Amniotic stem cell (primary cell): ENCODE measurements at regions not wholly inside any gene's neighbourhood (a gene's known extent, or its start where the extent isn't known, plus 50 kb on each side); places are given as distances from the start of the nearest gene placed in this dataset.

Experiments used
- DNase-seq: peaks from one replicate; lab custom pipeline; 2025; lab: John Stamatoyannopoulos, UW

DNA sequence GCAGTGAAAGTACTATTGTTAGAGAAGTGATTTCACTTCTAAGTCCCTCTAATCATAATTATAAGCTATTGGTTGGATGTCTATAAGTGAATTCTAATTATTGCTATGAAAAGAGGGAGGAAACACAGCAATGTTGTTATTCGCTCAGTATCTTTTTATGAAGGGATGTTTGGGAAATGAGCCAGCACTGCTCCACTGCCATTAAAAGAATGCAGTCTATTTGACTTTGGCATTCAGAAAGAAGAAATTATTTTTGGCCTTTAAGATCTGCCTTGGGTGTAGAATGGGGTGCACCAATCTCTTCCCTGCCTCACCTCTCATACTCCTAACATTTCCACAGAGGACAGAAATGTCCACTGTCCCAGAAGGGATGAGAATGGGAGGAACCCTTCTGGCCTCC is 332.0 kb downstream of the SPATA31D1 start:
- DNase-seq, result no peak

DNA sequence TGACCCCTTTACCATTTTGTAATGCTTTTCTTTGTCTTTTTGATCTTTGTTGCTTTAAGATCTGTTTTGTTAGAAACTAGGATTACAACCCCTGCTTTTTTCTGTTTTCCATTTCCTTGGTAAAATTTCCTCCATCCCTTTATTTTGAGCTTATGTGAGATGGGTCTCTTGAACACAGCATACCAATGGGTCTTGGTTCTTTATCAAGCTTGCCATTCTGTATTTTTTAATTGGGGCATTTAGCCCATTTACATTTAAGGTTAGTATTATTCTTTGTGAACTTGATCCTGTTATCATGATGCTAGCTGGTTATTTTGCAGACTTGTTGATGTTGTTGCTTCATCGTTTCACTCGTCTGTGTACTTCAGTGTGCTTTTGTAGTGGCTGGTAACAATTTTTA is 337.3 kb downstream of the SPATA31D1 start:
- DNase-seq, result no peak

DNA sequence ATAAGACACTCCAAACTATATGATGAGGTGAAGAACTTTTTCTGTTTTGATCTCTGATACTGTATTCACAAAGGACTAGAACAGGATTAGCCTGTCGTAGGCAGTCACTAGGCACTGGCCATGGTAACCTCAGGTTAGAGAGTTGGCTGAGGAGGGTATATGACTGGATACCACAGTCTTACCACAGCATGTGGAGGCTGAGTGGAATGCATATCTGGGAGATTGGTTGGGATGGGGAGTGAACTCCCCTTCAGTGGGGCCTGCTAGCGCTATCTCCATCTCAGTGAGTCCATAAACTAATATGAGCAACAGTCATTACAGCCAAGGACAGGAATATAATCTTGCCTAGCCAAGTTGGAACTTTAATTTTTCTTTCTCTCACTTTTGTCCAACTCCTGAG is 339.1 kb downstream of the SPATA31D1 start:
- no peak for DNase-seq

DNA sequence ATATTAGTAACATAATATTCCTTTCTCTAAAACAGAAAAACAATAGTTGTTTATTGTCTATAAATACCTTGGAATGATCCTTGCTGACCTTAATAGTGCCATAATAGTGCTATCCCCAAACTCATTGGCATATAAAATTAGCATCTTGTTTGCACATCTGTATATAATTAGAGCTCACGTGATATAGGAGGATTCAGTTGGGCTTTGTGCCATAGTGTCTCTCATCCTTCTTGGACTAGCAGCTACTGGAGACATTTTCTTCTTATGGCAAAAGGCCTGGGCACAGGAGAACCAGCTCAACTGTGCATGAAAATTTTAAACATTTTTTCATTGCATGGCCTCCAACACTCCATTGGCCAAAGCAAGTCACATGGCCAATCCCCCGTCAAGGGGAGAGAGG is 342.5 kb downstream of the SPATA31D1 start:
- no peak for DNase-seq

DNA sequence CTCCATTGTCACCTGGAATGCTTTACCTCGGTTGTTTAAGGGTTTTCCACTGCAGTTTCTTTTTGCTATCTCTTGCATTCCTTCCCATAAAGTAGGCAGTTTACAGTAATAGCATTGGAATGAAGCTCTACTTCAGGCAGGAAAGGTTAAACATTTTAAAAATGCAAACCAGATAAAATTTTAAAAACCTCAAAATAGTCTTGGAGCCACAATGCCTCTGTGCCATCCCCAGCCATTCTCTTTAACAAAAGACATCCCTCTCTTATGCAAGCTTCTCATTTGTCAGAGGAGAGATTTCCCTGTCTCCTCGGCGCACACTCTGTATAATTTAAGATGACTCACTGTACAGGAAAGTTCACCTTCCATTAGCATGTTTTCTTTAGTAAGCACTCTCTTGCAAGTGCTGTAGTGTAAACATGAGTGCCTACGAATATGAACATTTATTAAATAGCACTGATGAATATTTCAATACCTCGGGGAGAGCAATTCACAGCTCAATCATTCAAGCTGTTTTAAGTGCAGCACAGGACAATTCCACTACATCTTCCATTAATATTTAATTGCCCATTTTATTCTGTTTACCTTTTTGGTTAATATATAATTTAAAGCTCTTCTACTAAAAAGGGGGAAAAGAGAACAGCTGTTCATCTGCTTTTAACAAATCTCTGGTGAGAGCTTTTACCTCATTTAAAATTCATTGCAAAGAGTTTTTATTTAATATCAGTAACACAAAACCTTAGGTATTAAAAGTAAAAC is 343.6 kb downstream of the SPATA31D1 start:
- DNase-seq, result peak; percentile 29

DNA sequence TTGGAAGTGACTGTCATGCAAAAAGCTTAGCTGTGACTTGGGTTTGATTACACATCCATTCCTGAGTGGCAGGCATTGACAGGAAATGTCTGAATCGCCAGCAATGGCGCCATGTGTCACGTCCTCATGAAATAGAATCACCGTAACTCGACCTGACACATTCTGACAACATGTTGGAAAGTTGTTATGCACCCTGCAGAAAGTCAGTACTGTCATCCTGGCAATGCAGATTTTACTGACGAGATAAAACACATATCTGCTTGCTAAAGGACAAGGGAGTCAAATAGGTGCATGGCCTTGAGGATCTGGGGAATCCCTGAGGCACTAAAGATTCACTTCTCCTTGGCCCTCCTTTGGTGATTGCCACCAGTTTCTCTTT is 344.2 kb downstream of the SPATA31D1 start:
- no peak for DNase-seq

DNA sequence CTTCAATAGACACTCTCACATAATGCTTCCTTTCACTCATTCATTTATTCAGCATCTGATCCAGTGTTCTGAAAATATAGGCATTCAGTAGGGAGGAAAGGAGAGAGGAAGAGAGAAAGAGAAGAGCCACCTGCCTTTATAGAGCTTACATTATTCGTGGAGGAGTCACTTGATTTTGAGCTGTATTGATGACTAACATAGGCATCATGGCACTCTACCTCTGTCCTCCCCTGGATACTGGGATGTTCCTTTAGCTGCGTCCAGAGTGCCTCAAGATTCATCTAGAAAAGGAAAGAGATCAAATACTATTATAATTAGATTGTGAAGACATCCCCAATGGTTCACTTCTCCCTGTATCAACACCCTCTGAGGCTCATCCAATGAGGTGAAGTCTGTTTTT is 345.1 kb downstream of the SPATA31D1 start:
- no peak for DNase-seq

DNA sequence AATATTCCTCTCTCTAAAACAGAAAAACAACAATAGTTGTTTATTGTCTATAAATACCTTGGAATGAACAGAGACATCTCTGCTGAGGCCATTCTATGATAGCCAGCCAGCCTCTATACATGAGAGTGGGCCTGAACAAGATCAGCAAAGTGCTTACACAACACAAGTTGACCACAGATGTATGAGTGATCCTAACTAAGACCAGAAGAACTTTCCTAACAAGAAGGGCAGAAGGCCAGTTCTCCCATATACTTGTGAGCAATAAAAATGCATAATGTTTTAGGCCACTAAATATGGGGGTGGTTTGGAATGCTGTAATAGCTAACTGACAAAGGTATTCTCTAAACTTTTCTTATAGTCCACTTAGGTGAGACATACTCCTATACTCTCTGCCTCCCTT is 345.7 kb downstream of the SPATA31D1 start:
- DNase-seq, result no peak

DNA sequence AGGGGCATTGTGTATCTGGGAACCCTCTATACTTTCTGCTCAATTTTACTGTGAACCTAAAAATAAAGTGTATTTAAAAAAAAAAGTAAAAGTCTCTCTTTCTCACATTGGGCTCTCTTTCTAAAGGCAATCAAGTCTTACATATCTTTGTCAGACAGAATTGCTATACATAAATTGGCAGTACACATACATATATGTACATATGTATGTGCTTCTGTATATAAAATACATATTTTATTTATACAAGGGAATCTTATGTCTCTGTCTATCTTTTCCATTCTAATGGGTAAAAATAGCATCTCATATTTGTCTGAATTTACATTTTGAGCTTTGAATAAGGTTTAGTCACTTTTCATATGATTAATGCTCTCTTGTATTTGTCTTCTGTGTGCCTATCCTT is 348.8 kb downstream of the SPATA31D1 start:
- no peak for DNase-seq

DNA sequence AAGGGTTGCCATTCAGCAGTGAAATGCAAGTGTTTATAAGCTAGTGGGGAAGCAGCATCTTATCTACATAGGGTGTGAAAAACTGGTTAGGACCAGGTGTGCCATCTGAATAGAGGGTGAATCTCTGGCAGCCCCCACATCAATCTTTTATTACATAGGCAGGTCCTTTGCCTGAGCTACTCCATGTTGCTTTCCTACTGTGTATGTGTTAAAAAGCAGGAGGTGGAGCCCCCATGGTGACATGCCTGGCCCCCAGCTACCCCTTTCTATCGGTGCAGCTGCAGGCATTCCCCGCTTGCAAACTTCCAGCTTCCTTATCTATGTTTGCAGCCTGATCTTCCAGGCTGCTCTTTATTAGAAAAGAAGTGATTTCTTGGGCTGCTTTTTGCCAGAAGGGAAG is 353.5 kb downstream of the SPATA31D1 start:
- no peak for DNase-seq

DNA sequence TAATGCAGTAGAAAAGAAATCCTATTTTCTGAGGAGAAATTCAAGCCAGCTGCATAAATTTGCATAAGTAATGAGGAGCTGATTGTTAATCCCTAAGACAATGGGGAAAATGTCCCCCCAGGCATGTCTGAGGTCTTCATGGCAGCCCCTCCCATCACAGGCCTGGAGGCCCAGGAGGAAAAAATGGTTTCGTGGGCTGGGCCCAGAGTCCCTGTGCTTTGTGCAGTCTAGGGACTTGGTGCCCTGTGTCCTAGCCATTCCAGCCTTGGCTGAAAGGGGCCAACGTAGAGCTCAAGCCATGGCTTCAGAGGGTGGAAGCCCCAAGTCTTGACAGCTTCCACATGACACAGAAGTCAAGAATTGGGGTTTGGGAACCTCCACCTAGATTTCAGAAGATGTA is 357.5 kb downstream of the SPATA31D1 start:
- DNase-seq, result no peak

DNA sequence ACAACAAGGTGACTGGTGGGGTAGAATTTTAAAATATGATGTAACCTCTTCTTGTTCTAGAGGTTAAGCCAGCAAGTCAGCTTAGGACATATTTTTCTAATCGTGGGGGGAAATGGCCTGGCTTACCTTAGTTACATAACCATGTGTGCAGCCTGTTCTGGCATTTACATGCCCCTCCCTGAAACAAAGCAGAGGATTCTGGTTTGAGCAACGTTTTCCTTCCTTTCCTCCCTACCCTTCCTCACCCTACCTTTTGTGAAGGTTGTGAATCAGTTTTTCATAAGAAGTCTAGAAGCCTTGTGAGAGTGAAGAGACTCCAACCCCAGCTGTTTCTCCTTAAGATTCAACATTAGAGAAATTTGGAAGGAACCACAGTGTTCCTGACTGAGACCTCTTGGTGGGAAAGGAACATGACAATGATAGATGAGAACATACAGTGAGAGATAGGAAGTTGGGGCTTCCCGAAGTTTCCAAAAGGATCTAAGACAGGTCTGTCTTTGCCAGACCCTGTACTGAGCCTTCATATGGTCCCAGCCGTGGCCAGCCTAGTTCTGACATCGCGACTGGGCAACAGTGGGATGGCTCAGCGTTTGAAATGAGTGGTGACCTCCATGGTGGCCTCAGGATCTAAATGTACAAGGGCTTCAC is 365.2 kb downstream of the SPATA31D1 start:
- no peak for DNase-seq

DNA sequence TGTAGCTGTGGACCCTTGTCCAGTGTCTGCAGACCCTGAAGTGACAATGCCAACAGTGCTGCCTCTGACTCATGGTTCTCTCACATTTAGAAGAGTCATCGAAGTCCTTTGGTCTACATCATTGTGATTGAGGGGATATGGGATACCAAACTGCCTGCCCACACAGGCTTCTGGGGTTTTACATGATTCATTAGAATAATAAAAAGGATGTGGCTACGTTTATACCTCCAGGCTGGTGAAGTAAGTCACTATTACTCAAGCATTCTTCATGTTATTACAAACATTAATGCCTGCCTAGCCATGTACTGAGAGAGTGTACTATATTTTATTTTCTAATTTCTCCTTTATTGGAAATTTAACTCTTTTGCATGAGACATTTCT is 365.7 kb downstream of the SPATA31D1 start:
- DNase-seq, result peak; percentile 77

DNA sequence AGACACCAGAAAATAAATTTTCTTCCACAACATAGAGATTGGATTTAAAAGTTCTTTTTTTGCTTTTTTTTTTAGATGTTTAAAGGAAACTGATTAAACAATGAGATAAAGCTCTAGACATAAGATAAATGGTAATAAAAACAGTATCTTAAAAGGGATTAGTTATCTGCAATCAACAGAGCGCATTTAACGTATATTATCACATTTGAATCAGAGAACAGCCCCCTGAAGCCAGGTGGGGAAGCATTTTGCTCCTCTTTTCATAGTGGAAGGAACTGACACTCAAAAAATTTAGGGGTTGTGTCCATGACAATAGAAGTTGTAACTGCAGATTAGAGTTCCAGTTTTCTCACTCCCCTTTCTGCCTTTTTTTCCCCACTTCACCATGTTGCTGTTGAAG is 367.6 kb downstream of the SPATA31D1 start:
- no peak for DNase-seq

DNA sequence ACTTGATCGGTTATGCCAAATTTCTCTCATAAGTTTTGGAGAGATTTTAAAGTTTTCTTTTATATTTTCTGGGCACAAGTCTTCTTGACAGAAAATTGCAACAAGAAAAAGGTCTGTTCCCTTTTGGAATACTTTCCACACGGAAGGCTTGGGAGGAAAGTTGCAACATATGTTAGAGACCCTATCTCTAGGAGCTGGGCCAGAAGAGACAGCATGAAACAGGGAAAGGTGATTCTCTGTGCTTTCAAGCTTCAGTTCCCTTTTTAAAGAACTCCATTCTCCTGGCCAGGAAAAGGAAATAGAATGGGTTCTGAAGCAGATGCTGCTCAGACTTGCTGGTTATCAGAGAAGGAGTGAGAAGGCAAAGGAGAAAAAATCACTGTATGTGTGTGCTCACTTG is 368.3 kb downstream of the SPATA31D1 start:
- DNase-seq, result no peak

DNA sequence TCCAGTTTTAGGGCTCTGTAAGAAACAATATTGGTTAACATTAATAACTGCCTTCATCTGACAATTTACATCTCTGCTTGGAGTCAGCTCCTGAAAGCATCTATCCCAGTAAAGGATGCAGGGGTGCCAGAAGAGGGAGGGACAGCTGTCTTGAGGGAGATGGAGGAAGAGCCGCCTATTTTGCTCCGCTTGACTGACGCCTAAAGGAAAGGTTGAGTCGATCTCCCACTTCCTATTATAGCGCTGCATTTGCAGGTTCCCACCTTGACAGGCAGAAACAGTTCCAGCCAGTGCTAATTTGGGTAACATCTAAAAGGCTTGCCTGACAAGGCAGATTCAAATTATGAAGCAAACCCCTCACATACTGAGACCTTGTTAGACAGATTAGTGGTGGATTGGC is 374.6 kb downstream of the SPATA31D1 start:
- no peak for DNase-seq

DNA sequence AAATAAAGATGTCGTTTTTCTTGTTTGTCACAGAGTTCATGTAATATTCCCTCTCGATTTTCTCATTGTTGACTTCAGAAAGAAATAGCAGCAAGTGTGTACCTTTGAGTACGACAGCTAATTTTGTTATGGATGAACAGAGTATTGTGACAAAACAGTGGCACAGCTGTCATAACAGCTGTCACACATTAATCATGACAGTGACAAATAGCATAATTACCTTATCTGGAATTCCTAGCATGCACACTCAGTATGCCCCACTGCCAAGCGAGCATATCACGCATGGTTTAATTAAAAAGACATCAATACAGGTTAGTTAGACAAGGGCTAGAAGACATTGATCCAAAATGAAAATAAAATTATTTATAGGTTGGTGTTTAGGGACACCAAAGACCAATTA is 375.1 kb downstream of the SPATA31D1 start:
- no peak for DNase-seq

DNA sequence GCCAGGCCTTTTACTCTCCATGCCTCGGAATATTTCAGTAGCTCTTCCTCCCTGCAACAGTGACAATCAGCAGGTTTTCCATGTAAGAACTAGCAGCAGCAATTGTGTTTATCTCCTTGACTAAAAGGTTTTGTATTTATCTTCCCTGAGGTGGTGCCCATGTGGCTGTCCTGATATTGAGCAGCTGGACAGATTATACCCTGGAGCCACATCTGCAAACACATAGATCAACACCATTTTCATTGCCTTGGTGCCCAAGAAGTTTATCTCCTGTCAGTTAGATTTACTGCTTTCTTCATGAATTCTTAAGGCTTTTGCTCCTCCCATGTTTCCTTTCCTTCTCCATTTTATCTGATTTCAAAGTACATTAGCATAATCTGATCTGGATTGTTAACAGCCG is 378.4 kb downstream of the SPATA31D1 start:
- no peak for DNase-seq

DNA sequence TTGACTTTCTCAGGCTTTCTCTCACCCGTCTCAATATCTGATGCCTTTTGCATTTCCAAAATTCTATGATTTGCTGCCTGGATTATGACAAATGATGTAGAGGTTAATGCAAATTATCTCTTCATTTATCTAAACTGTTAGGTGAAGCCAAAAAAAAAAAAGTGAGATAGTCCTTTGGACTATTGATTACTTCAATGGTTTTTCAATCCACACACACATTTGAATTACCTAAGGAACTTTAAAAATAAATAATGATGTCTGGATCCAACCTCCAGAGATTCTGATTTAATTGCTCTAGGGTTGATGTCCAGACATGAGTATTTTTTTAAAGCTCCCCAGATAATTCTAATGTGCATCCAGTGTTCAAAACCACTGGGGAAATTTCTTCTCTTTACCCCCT is 379.4 kb downstream of the SPATA31D1 start:
- DNase-seq, result no peak

DNA sequence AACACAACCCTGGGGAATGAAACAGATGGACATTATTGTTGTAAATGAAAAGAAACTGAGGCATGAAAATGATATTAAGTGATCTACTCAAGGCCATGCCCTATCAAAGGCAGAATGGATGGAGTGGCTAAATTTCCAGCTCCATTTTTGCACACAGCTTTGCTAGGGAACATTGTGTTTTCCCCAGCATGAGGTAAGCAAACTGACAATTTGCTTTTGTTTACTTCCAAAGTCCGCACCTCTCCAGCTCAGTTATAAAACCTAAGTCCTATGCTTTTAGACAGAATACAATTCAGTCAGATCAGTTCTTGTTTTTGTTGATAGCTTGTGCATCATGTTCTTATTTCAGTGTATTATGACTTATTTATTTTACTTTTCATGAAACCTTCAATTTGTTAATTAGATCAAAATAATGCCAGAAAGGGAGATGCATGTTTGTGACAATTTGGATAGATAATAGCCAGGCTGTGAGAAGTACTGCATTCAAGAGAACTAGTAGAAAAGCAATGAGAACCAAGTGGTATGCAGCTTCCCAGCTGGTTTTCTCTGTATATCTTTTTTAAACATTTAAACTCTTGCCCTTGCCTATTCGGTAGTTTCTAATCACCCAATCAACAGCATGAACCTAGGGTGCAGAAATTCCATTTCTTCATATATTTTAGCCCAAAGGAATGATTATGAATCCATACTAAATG is 380.8 kb downstream of the SPATA31D1 start:
- no peak for DNase-seq

DNA sequence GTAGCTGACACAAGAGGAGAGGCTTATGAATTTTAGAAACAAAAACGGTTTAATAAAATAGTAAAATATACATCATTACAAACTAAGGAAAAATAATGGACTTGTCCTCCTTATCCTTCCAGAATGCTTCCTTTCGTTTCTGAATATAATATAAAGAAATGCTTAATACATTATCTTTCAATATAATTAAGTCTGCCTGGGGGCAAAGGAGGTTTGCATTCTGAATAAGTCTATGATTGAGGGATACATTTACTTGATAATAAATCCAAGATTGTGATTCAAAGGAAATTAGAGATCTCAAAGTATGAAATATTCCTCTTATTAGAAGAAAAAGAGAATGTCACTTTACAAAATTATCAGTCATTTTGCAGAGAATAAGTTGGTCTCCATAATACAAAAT is 386.5 kb downstream of the SPATA31D1 start:
- no peak for DNase-seq

DNA sequence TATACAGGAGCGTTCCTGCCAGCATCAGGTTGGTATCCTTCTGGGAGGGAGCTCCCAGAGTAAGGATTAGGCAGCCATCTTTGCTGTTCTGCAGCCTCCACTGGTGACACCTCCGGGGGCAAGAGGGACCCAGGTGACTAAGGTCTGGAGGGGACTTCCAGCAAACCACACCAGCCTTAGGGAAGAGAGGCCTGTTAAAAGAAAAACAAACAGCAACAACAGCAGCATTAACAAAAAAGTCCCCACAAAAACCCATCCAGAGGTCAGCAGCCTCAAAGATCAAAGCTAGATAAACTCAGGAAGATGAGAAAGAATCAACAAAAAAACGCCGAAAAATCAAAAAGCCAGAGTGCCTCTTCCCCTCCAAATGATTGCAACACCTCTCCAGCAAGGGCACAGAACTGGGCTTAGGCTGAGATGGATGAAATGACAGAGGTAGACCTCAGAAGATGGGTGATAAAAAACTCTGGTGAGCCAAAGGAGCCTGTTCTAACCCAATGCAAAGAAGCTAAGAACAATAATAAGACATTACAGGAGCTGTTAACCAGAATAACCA is 388.2 kb downstream of the SPATA31D1 start:
- no peak for DNase-seq
